Endothelial cell of umbilical vein (primary cell): ENCODE measurements at regions not wholly inside any gene's neighbourhood (a gene's known extent, or its start where the extent isn't known, plus 50 kb on each side); places are given as distances from the start of the nearest gene placed in this dataset.

Source experiments
- BruUV-seq: library from RNA; stranded (reverse); fragments of 400-500 nt; replicated peaks from 2 replicates; lab custom pipeline; 2021; lab: Mats Ljungman, UMichigan
- CTCF ChIA-PET: fragments of 300-600, 350-600 bp; sonication (Branson Sonifier 250); formaldehyde crosslinking; loops from one replicate; lab custom pipeline; 2021; ENCODE audit warnings: antibody characterized with exemption, inconsistent platforms; lab: Charles Lee
- POLR2A ChIA-PET: fragments of 300-600, 350-600 bp; sonication (Branson Sonifier 250); formaldehyde crosslinking; loops from one replicate; lab custom pipeline; 2021; ENCODE audit warnings: antibody characterized with exemption, inconsistent platforms; lab: Charles Lee
- DNase-seq: peaks from one replicate; pipeline ENCODE4 v3.0.0-alpha.2; 2011; ENCODE audit warnings: low read depth, low spot score
- FAIRE-seq: peaks from 2 replicates; lab custom pipeline; 2011; peaks lifted over from hg19 to GRCh38; lab: Jason Lieb, UNC
- H2AFZ ChIP-seq: 2 replicates; pipeline ENCODE4 v1.6.0; 2012; ENCODE audit warnings: low read depth, low read length, control low read depth, inconsistent platforms
- H3K27ac ChIP-seq: 2 replicates; pipeline ENCODE4 v1.5.1; 2011; ENCODE audit warnings: low read depth, mild to moderate bottlenecking, control low read depth, low read length, moderate library complexity; ENCODE audit not compliant: insufficient read depth
- H3K27me3 ChIP-seq, 2 experiments: 2 replicates each; pipeline versions ENCODE4 v1.6.0 to v1.6.1; 2011; ENCODE audit warnings: low read length in 2 of 2, mixed read lengths in 1 of 2; ENCODE audit not compliant: control insufficient read depth in 2 of 2, insufficient read depth in 2 of 2
- H3K36me3 ChIP-seq, 2 experiments: 2 replicates in 1 of 2; 3 replicates in 1 of 2; pipeline ENCODE4 v1.5.1; 2011; ENCODE audit warnings: low read length in 2 of 2, mild to moderate bottlenecking in 1 of 2, moderate library complexity in 1 of 2; ENCODE audit not compliant: control insufficient read depth in 2 of 2, insufficient read depth in 2 of 2; ENCODE audit errors: extremely low read depth in 1 of 2
- H3K4me1 ChIP-seq: 3 replicates; pipeline ENCODE4 v1.5.1; 2011; ENCODE audit warnings: mild to moderate bottlenecking, low read length; ENCODE audit not compliant: control insufficient read depth, insufficient read depth; ENCODE audit errors: extremely low read depth
- H3K4me2 ChIP-seq: 2 replicates; pipeline ENCODE4 v1.6.1; 2011; ENCODE audit warnings: low read length, control low read depth, mixed read lengths; ENCODE audit not compliant: insufficient read depth
- H3K4me3 ChIP-seq, 3 experiments: fragments of 200-600 bp in 1 of 3; sonication (generic), shearing (Covaris generic) in 1 of 3; replicated peaks in 1 of 3; 2 replicates each; pipeline ENCODE4 v1.5.1; 2011 to 2016; ENCODE audit warnings: control low read depth in 3 of 3, low read length in 3 of 3, mild to moderate bottlenecking in 2 of 3, inconsistent platforms in 1 of 3, low read depth in 1 of 3, moderate library complexity in 1 of 3; ENCODE audit not compliant: insufficient read depth in 1 of 3
- H3K79me2 ChIP-seq: 2 replicates; pipeline ENCODE4 v1.6.0; 2012; ENCODE audit warnings: low read length, inconsistent platforms; ENCODE audit not compliant: control insufficient read depth, insufficient read depth
- H3K9ac ChIP-seq: replicated peaks from 2 replicates; pipeline ENCODE3; 2011; ENCODE audit warnings: low read length, control low read depth; ENCODE audit not compliant: insufficient read depth; ENCODE audit errors: extremely low read depth
- H3K9me1 ChIP-seq: replicated peaks from 3 replicates; pipeline ENCODE4 v1.6.0; 2011; ENCODE audit warnings: mild to moderate bottlenecking, low read length; ENCODE audit not compliant: control insufficient read depth, insufficient read depth; ENCODE audit errors: extremely low read depth
- H3K9me3 ChIP-seq: replicated peaks from 2 replicates; pipeline ENCODE4 v1.5.1; 2012; ENCODE audit warnings: low read length, inconsistent platforms; ENCODE audit not compliant: control insufficient read depth, insufficient read depth
- H4K20me1 ChIP-seq: replicated peaks from 2 replicates; pipeline ENCODE3; 2011; ENCODE audit warnings: mild to moderate bottlenecking, low read length; ENCODE audit not compliant: control insufficient read depth, insufficient read depth; ENCODE audit errors: extremely low read depth
- EZH2 ChIP-seq: IDR thresholded peaks from 2 replicates; pipeline ENCODE4 v1.6.1; 2012; ENCODE audit warnings: borderline replicate concordance, low read depth, mild to moderate bottlenecking, moderate library complexity, low read length, inconsistent platforms; ENCODE audit not compliant: severe bottlenecking
- JUN ChIP-seq: IDR thresholded peaks from 2 replicates; pipeline ENCODE4 v1.6.1; 2011; ENCODE audit warnings: borderline replicate concordance, low read depth; ENCODE audit not compliant: insufficient read length, insufficient read depth
- dilution Hi-C: fragments of 300-500 bp; cut with MboI; formaldehyde crosslinking; loops from one replicate; pipeline ENCODE4 v1.15.0; 2019; ENCODE audit warnings: low sequenced_read_pairs; ENCODE audit not compliant: extremely low pct_ligation_motif_present
- intact Hi-C: fragments of 100-400 bp; cut with micrococcal nuclease; formaldehyde crosslinking; loops from one replicate; pipeline ENCODE4 v1.10.0; 2022

GRCh38 chr4:27846951-27847350 is 986.3 kb downstream of the STIM2 start:
- FAIRE-seq: no peak
- no peak for TF ChIP-seq JUN
- Histone ChIP-seq H3K4me2 (no peak overlapping the region), H2AFZ (no peak overlapping the region), H3K27ac (no peak overlapping the region), H4K20me1 (no peaks in the 10 kb centered on the region), H3K9me3 (no peaks in the 10 kb centered on the region), H3K79me2 (no peaks in the 10 kb centered on the region), H3K9ac (no peak overlapping the region), H3K9me1 (no peaks in the 10 kb centered on the region), H3K4me1 (no peaks in the 10 kb centered on the region), H3K36me3 (no peaks in the 10 kb centered on the region), H3K4me3 (no peak overlapping the region), H3K27me3 (no peaks in the 10 kb centered on the region)
- DNase-seq: no peak
- dilution Hi-C loops: no loop called here
- intact Hi-C loops: no loop called here
- ChIA-PET POLR2A (no interaction called here), CTCF (no interaction called here)
- BruUV-seq: no TSS peak

- H3K27me3 ChIP-seq: no peaks in the 10 kb centered on the region
- ChIA-PET CTCF (no interaction called here), POLR2A (no interaction called here)
- no peaks in the 10 kb centered on the region for H4K20me1 ChIP-seq
- H3K9ac ChIP-seq: no peak overlapping the region
- FAIRE-seq (no peak), DNase-seq (no peak)
- no peaks in the 10 kb centered on the region for H3K4me1 ChIP-seq
- no peak for TF ChIP-seq EZH2
- intact Hi-C loops: no loop called here
- no peaks in the 10 kb centered on the region for H3K79me2 ChIP-seq
- no peak overlapping the region for H3K27ac ChIP-seq
- BruUV-seq: no TSS peak
- H3K9me3 ChIP-seq: no peaks in the 10 kb centered on the region
- no peak overlapping the region for H2AFZ ChIP-seq
- no peaks in the 10 kb centered on the region for H3K9me1 ChIP-seq
- no peak overlapping the region for H3K4me3 ChIP-seq
- H3K4me2 ChIP-seq: no peak overlapping the region
- H3K36me3 ChIP-seq: no peaks in the 10 kb centered on the region
- dilution Hi-C loops: no loop called here
Measured at GRCh38 chr4:27861381-27861787, 1000.7 kb downstream of the STIM2 start.
